SK-N-SH treated with all-trans-retinoic acid at 6 μM for 48 hours (cell line): ENCODE measurements at regions not wholly inside any gene's neighbourhood (a gene's known extent, or its start where the extent isn't known, plus 50 kb on each side); places are given as distances from the start of the nearest gene placed in this dataset.

Source experiments
- ATAC-seq: fragments of 200-7000 bp; cut with Tn5 transposase; 3 replicates; pipeline ENCODE4 v1.9.1; 2020; ENCODE audit warnings: mild to moderate bottlenecking, moderate library complexity
- ARNTL ChIP-seq: fragments of 450-650 bp; formaldehyde crosslinking; IDR thresholded peaks from 2 replicates; pipeline ENCODE4 v1.5.0; 2020; ENCODE audit warnings: low read depth, mild to moderate bottlenecking, moderate library complexity, borderline replicate concordance
- BACH2 ChIP-seq: fragments of 250-450 bp; sonication (Bioruptor Pico); IDR thresholded peaks from 2 replicates; pipeline ENCODE4 v1.9.0; 2021; ENCODE audit warnings: mild to moderate bottlenecking, borderline replicate concordance
- CSDC2 ChIP-seq: fragments of 250-450 bp; sonication (Bioruptor Pico); IDR thresholded peaks from 2 replicates; pipeline ENCODE4 v1.5.0; 2020; ENCODE audit warnings: mild to moderate bottlenecking, moderate library complexity
- OSR1 ChIP-seq: fragments of 250-450 bp; sonication (Bioruptor Pico); IDR thresholded peaks from 2 replicates; pipeline ENCODE4 v1.8.0; 2022; ENCODE audit warnings: moderate library complexity, mild to moderate bottlenecking, inconsistent platforms
- PPARA ChIP-seq: fragments of 250-450 bp; sonication (Bioruptor Pico); IDR thresholded peaks from 2 replicates; pipeline ENCODE4 v1.5.0; 2020; ENCODE audit warnings: mild to moderate bottlenecking, borderline replicate concordance
- RARB ChIP-seq: fragments of 250-450 bp; sonication (Bioruptor Pico); IDR thresholded peaks from 2 replicates; pipeline ENCODE4 v1.8.0; 2021; ENCODE audit warnings: mild to moderate bottlenecking, moderate library complexity
- TCF4 ChIP-seq: fragments of 250-450 bp; sonication (Bioruptor Pico); IDR thresholded peaks from 2 replicates; pipeline ENCODE4 v1.8.0; 2021; ENCODE audit warnings: mild to moderate bottlenecking, moderate library complexity, borderline replicate concordance
- TOX ChIP-seq: fragments of 250-450 bp; sonication (Bioruptor Pico); IDR thresholded peaks from 2 replicates; pipeline ENCODE4 v1.8.0; 2021; ENCODE audit warnings: mild to moderate bottlenecking, moderate library complexity, borderline replicate concordance
- ZC3H10 ChIP-seq: fragments of 250-450 bp; sonication (Bioruptor Pico); IDR thresholded peaks from 2 replicates; pipeline ENCODE4 v1.5.1; 2021; ENCODE audit warnings: mild to moderate bottlenecking, moderate library complexity
- ZFP3 ChIP-seq: fragments of 250-450 bp; sonication (Bioruptor Pico); IDR thresholded peaks from 2 replicates; pipeline ENCODE4 v1.5.0; 2020; ENCODE audit warnings: mild to moderate bottlenecking, moderate library complexity
- ZFP30 ChIP-seq: fragments of 450-650 bp; formaldehyde crosslinking; IDR thresholded peaks from 2 replicates; pipeline ENCODE4 v1.5.0; 2022; ENCODE audit warnings: mild to moderate bottlenecking, moderate library complexity
- ZNF70 ChIP-seq: fragments of 450-650 bp; formaldehyde crosslinking; IDR thresholded peaks from 2 replicates; pipeline ENCODE4 v1.5.0; 2020; ENCODE audit warnings: mild to moderate bottlenecking, moderate library complexity
- ZNF8 ChIP-seq: fragments of 450-650 bp; formaldehyde crosslinking; IDR thresholded peaks from 2 replicates; pipeline ENCODE4 v1.5.0; 2020; ENCODE audit warnings: mild to moderate bottlenecking, moderate library complexity
- TF ChIP-seq, protein P1 (sequence below): fragments of 250-450 bp; sonication (Bioruptor Pico); IDR thresholded peaks from 2 replicates; pipeline ENCODE4 v1.8.0; 2021; ENCODE audit warnings: low read depth, mild to moderate bottlenecking, moderate library complexity, borderline replicate concordance
- TF ChIP-seq, protein P2 (sequence below): fragments of 250-450 bp; sonication (Bioruptor Pico); IDR thresholded peaks from 2 replicates; pipeline ENCODE4 v1.5.1; 2020; ENCODE audit warnings: low read depth, mild to moderate bottlenecking, moderate library complexity
- TF ChIP-seq, protein P3 (sequence below): fragments of 250-450 bp; sonication (Bioruptor Pico); IDR thresholded peaks from 2 replicates; pipeline ENCODE4 v1.5.1; 2021; ENCODE audit warnings: mild to moderate bottlenecking, moderate library complexity
- TF ChIP-seq, protein P4 (sequence below): fragments of 250-450 bp; sonication (Bioruptor Pico); IDR thresholded peaks from 2 replicates; pipeline ENCODE4 v1.8.0; 2020; ENCODE audit warnings: mild to moderate bottlenecking, moderate library complexity, borderline replicate concordance

DNA sequence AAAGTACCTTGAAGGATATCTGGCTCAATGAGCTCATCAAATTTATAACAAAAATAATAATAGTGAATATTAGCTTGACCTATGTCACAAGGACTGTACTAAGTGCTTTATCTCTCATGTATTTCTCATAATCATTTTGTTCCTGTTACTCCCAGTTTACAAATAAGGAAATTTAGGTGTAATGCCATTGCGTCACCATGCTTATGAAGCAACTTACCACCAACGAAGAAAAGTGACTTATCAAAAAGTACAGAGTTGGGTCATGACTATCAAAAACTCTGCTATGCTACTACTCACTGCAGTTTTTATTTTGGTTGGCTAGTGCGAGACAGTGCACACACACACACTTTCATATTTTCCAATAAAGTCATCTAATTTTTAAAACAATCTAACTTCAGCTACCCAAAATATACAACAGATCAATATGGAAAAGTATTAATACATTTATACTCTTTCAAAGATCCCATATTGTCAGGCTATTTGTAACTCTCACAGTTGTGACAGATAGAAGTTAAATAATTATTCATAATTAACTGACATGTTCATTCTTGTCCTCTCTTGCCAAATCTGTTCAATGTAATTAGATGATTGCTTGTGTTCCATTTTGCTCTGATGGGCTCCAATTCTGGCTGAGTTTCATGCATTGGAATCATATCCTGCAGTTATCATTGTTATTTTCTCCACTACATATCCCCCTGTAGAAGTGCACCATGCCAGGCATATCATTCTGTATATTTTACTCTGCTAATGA lies 119.4 kb downstream of the KCNJ2 start:
- TF ChIP-seq ZC3H10 (no peak), TOX (CRISPR knock-in tag) (no peak), OSR1 (CRISPR knock-in tag) (no peak), BACH2 (no peak), ZFP30 (CRISPR knock-in tag) (no peak), ZNF8 (CRISPR knock-in tag) (no peak), RARB (CRISPR knock-in tag) (no peak), ZFP3 (no peak), CSDC2 (CRISPR knock-in tag) (no peak), TCF4 (CRISPR knock-in tag) (no peak), ZNF70 (no peak)
- TF ChIP-seq, protein P1, sequence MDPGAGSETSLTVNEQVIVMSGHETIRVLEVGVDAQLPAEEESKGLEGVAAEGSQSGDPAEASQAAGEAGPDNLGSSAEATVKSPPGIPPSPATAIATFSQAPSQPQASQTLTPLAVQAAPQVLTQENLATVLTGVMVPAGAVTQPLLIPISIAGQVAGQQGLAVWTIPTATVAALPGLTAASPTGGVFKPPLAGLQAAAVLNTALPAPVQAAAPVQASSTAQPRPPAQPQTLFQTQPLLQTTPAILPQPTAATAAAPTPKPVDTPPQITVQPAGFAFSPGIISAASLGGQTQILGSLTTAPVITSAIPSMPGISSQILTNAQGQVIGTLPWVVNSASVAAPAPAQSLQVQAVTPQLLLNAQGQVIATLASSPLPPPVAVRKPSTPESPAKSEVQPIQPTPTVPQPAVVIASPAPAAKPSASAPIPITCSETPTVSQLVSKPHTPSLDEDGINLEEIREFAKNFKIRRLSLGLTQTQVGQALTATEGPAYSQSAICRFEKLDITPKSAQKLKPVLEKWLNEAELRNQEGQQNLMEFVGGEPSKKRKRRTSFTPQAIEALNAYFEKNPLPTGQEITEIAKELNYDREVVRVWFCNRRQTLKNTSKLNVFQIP (CRISPR knock-in tag), result no peak
- TF ChIP-seq, protein P2, sequence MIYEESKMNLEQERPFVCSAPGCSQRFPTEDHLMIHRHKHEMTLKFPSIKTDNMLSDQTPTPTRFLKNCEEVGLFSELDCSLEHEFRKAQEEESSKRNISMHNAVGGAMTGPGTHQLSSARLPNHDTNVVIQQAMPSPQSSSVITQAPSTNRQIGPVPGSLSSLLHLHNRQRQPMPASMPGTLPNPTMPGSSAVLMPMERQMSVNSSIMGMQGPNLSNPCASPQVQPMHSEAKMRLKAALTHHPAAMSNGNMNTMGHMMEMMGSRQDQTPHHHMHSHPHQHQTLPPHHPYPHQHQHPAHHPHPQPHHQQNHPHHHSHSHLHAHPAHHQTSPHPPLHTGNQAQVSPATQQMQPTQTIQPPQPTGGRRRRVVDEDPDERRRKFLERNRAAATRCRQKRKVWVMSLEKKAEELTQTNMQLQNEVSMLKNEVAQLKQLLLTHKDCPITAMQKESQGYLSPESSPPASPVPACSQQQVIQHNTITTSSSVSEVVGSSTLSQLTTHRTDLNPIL (CRISPR knock-in tag), result no peak
- TF ChIP-seq, protein P3, sequence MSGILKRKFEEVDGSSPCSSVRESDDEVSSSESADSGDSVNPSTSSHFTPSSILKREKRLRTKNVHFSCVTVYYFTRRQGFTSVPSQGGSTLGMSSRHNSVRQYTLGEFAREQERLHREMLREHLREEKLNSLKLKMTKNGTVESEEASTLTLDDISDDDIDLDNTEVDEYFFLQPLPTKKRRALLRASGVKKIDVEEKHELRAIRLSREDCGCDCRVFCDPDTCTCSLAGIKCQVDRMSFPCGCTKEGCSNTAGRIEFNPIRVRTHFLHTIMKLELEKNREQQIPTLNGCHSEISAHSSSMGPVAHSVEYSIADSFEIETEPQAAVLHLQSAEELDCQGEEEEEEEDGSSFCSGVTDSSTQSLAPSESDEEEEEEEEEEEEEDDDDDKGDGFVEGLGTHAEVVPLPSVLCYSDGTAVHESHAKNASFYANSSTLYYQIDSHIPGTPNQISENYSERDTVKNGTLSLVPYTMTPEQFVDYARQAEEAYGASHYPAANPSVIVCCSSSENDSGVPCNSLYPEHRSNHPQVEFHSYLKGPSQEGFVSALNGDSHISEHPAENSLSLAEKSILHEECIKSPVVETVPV (CRISPR knock-in tag), result no peak
- ATAC-seq, result no peak

DNA sequence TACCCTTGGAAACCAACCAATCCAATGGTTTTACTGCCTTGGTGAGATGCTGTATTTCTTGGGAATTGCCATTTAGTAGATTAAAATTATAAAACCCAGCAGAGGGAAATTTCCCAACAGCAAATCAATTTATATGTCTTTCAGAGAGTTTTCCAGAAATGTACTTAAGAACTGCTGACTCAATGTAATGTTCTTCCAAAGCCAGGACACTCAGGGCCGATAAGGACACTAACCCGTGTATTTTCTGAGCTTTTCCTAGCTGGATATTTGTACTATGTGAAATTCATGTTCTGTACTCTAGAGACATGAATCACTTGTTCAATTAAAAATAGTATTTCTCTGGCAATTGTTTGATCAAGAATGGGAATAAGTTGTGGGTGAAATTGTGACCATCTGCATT lies 121.4 kb downstream of the KCNJ2 start:
- no peak for ATAC-seq
- TF ChIP-seq, protein P4, sequence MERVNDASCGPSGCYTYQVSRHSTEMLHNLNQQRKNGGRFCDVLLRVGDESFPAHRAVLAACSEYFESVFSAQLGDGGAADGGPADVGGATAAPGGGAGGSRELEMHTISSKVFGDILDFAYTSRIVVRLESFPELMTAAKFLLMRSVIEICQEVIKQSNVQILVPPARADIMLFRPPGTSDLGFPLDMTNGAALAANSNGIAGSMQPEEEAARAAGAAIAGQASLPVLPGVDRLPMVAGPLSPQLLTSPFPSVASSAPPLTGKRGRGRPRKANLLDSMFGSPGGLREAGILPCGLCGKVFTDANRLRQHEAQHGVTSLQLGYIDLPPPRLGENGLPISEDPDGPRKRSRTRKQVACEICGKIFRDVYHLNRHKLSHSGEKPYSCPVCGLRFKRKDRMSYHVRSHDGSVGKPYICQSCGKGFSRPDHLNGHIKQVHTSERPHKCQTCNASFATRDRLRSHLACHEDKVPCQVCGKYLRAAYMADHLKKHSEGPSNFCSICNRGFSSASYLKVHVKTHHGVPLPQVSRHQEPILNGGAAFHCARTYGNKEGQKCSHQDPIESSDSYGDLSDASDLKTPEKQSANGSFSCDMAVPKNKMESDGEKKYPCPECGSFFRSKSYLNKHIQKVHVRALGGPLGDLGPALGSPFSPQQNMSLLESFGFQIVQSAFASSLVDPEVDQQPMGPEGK (CRISPR knock-in tag), result no peak
- TF ChIP-seq PPARA (CRISPR knock-in tag) (no peak), CSDC2 (CRISPR knock-in tag) (no peak), ARNTL (CRISPR knock-in tag) (no peak)
- TF ChIP-seq, protein P2 (CRISPR knock-in tag), result no peak
- TF ChIP-seq, protein P1 (CRISPR knock-in tag), result no peak

DNA sequence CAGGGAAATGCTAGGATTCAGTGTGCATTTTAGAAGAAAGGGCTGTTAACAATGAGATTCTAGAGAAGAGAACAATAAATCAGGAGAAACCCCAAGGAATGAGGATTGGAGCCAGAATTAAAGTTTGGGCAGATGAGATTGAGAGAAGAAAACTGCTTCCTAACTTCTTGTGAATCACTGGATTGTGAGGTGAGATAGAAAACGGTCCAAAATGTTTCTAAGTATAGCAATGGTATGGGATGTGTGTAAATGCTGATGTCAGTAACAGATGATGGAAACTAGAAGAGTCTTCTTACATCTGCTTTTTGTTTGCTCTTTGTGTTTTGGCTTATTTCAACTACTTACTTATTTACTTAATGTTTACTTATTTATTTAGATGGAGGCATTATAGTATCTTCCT lies 123.0 kb downstream of the KCNJ2 start:
- no peak for TF ChIP-seq ZC3H10
- TF ChIP-seq, all 23 proteins: peak for 0
- no peak for ATAC-seq
